ENCODE measurements at regions not wholly inside any gene's neighbourhood (a gene's known extent, or its start where the extent isn't known, plus 50 kb on each side); places are given as distances from the start of the nearest gene placed in this dataset.

DNA sequence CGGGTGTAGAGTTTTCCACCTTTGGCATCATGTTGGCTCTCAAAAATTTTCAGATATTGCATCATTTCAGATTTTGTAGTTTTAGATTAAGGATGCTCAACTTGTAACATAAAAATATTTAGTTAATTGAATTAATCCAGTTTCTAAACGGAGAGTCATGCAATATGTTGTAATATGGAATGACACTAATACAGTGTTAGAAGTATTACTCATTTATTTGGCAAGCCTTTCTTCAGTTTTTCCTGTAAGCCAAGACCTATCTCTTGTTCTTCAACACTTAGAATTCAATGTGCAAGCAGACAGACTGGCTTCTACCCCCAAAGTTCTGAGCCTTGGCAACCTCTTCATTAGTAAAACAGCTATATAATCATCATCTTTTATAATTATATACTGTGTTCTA, 985.0 kb upstream of the GOT2 start:
- TF ChIP-seq, protein P1, sequence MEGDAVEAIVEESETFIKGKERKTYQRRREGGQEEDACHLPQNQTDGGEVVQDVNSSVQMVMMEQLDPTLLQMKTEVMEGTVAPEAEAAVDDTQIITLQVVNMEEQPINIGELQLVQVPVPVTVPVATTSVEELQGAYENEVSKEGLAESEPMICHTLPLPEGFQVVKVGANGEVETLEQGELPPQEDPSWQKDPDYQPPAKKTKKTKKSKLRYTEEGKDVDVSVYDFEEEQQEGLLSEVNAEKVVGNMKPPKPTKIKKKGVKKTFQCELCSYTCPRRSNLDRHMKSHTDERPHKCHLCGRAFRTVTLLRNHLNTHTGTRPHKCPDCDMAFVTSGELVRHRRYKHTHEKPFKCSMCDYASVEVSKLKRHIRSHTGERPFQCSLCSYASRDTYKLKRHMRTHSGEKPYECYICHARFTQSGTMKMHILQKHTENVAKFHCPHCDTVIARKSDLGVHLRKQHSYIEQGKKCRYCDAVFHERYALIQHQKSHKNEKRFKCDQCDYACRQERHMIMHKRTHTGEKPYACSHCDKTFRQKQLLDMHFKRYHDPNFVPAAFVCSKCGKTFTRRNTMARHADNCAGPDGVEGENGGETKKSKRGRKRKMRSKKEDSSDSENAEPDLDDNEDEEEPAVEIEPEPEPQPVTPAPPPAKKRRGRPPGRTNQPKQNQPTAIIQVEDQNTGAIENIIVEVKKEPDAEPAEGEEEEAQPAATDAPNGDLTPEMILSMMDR (IDR thresholded peaks at IDR 0.05) = no peak
- no peak for TF ChIP-seq POLR2A (IDR thresholded peaks at IDR 0.05)

All from uterus (tissue), 2 donors.